Uterus (tissue), 3 donors: ENCODE measurements at regions not wholly inside any gene's neighbourhood (a gene's known extent, or its start where the extent isn't known, plus 50 kb on each side); places are given as distances from the start of the nearest gene placed in this dataset.

Experiments used
- DNase-seq, 2 donors: peaks; one replicate each; pipeline ENCODE4 v3.0.0-alpha.2; 2019 to 2020
- H3K27ac ChIP-seq, 2 donors: fragments of 200-600 bp; sonication (generic); 1 replicate in 1 of 2; 2 replicates in 1 of 2; pipeline ENCODE4 v1.5.1; 2016 to 2018
- H3K27me3 ChIP-seq, 2 donors: fragments of 200-600 bp; sonication (generic); one replicate each; pipeline ENCODE4 v1.5.1; 2018 to 2019; ENCODE audit warnings: control low read depth in 1 of 2
- H3K36me3 ChIP-seq, 2 donors: fragments of 200-600 bp; sonication (generic); one replicate each; pipeline ENCODE4 v1.5.1; 2019; ENCODE audit warnings: control low read depth in 1 of 2
- H3K4me1 ChIP-seq, 2 donors: fragments of 200-600 bp; sonication (generic); one replicate each; pipeline ENCODE4 v1.5.1; 2018 to 2019; ENCODE audit warnings: control low read depth in 1 of 2
- H3K4me3 ChIP-seq, 2 donors: fragments of 200-600 bp; sonication (generic); 1 replicate in 1 of 2; 2 replicates in 1 of 2; pipeline ENCODE4 v1.5.1; 2018 to 2019; ENCODE audit warnings: mild to moderate bottlenecking in 1 of 2
- H3K9me3 ChIP-seq, 2 donors: fragments of 200-600 bp; sonication (generic); one replicate each; pipeline ENCODE4 v1.5.1; 2019; ENCODE audit warnings: control low read depth in 1 of 2
- CTCF ChIP-seq, 4 experiments: fragments of 200-600 bp in 2 of 4; fragments of 450-650 bp in 2 of 4; sonication (generic) in 2 of 4; IDR thresholded peaks; one replicate each; pipeline ENCODE4 v1.5.1; 2016 to 2019; ENCODE audit warnings: antibody characterized with exemption in 4 of 4, mild to moderate bottlenecking in 2 of 4, moderate library complexity in 1 of 4
- POLR2A ChIP-seq, 2 donors: fragments of 450-650 bp; IDR thresholded peaks; one replicate each; pipeline ENCODE4 v1.6.1; 2016; ENCODE audit warnings: antibody characterized with exemption in 2 of 2, mild to moderate bottlenecking in 1 of 2, moderate library complexity in 1 of 2
- intact Hi-C: fragments of 100-400 bp; cut with DNase I; formaldehyde crosslinking; loops from one replicate; pipeline ENCODE4 v1.15.1; 2023; ENCODE audit warnings: low total_unique reads
- donor health status: DM: yes; HTN: yes; CAD: no.

DNA sequence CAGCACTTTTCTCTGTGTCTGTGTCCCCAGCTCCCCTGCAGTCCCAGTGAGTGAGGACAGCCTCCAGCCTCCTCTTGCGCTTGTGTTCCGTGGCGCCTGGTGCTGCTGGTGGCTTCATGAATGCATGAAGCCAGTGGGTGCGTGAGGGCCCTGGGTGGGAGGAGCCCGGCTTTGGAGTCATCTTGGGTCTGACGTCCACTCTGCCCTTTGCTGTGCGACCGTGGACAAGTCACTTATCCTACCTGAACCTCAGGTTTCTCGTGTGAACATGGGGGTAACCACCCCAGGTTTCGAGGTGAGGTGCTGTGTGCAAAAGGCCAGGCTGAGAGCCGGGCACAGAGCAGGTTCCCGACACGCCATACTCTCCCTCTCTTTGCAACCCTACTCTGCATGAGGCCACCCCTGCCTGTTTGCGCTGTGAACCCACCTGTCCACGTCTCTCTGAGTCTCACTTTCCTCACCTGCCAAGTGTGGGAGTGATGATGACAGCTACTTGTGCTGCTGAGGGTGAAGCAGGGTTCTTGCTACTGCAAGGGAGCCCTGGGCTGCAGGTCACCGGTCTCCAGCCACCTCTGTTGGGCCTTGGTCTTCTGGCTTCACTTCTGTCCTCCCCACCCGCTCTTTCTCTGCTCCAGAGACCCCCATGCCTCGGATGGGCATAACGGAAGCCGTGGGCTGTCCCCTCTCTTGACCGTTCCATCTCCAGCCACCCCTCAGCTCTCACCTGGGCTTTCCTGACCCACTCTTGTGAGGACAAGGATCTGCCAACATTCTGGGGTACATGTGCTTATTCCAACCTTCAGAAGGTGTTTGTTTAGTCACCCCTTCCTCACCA lies 537.6 kb downstream of the TBC1D22A start:
- Histone ChIP-seq H3K4me3 (no peak overlapping the region), H3K27me3 (no peaks in the 10 kb centered on the region), H3K27ac (no peak overlapping the region), H3K36me3 (no peaks in the 10 kb centered on the region), H3K9me3 (no peaks in the 10 kb centered on the region), H3K4me1 (no peaks in the 10 kb centered on the region)
- intact Hi-C loops: no loop called here
- no peak for DNase-seq
- TF ChIP-seq POLR2A (IDR thresholded peaks at IDR 0.05): no peak

DNA sequence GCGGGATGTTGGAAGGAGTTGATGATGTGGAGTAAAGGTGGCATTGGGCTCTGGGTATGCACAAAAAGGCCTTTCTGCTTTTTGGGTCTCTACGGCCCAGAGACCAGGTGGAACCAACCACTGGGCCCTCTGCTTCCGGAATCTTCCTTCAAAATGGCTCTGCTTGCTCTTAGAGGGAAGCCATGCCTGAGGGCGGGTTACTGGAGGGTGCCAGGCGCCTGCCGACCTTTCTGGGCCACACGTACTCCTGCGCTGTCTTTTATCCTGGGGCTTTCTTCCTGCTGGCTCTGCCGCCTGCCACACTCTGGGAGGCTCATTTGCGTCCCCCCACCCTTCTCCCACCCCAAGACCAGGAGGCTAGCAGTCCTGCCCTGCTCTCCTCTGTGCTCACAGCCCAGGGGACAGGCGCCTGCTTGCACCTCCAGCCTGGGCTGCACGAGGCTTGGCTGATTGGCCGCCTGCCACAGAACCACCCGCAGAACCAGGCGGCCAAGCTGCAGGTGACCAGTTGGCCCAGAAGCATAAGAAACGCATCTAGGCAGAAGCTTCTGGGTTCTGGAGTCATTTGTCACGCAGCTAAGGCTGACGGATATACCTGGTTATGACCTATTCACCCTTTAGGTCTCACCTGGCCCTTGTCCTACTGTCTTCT lies 536.9 kb downstream of the TBC1D22A start:
- H3K4me1 ChIP-seq: no peaks in the 10 kb centered on the region
- no peaks in the 10 kb centered on the region for H3K9me3 ChIP-seq
- no peak overlapping the region for H3K27ac ChIP-seq
- no peaks in the 10 kb centered on the region for H3K27me3 ChIP-seq
- intact Hi-C loops: no loop called here
- H3K4me3 ChIP-seq: no peak overlapping the region
- no peak for DNase-seq
- no peaks in the 10 kb centered on the region for H3K36me3 ChIP-seq
- TF ChIP-seq POLR2A (IDR thresholded peaks at IDR 0.05) (no peak), CTCF (IDR thresholded peaks at IDR 0.05) (no peak)

DNA sequence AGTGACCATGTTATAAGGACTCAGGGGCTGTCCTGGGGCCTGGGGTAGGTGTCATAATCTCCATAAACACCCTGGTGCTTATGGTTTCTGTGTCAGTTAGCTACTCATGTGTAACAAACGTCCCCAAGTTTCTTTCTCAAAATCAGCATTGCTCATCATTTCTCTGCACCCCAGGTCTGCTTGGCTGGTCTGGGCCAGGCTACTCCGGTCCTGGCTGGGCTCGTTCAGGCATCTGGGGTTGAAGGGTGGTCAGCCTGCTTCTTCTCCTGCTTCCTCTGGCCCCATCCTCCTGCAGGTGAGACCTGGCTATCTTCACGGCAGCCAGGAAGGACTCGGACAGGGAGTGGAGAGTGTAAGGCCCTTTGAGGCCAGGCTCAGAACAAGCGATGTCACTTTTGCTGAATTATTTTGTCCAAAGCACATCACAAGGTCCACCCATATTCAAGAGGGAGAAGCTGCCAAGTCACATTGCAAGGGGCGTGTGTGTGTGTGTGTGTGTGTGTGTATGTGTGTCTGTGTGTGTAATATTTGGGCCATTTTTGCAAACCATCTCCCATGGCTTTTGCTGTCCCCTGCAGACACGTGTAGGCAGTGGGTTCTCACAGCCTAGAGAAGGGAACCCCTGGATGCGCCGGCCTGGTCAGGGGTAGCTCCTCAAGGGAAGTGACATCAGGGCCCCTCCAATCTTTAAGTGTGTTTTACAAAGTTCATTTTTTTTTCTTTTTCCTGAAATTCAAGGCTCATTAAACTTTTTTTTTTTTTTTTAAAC lies 535.8 kb downstream of the TBC1D22A start:
- Histone ChIP-seq H3K36me3 (no peaks in the 10 kb centered on the region), H3K4me1 (no peaks in the 10 kb centered on the region), H3K4me3 (no peak overlapping the region), H3K27ac (no peak overlapping the region), H3K9me3 (no peaks in the 10 kb centered on the region), H3K27me3 (no peaks in the 10 kb centered on the region)
- DNase-seq: no peak
- intact Hi-C loops: no loop called here
- no peak for TF ChIP-seq CTCF (IDR thresholded peaks at IDR 0.05)
- TF ChIP-seq POLR2A (IDR thresholded peaks at IDR 0.05): no peak

GRCh38 chr22:47297261-47298016 lies 535.0 kb downstream of the TBC1D22A start:
- DNase-seq: no peak
- no peaks in the 10 kb centered on the region for H3K27me3 ChIP-seq
- TF ChIP-seq POLR2A (IDR thresholded peaks at IDR 0.05): no peak
- TF ChIP-seq CTCF (IDR thresholded peaks at IDR 0.05): no peak
- intact Hi-C loops: no loop called here
- H3K36me3 ChIP-seq: no peaks in the 10 kb centered on the region
- H3K4me3 ChIP-seq: no peak overlapping the region
- no peaks in the 10 kb centered on the region for H3K9me3 ChIP-seq
- H3K27ac ChIP-seq: no peak overlapping the region
- H3K4me1 ChIP-seq: no peaks in the 10 kb centered on the region
